ENCODE measurements at regions not wholly inside any gene's neighbourhood (a gene's known extent, or its start where the extent isn't known, plus 50 kb on each side); places are given as distances from the start of the nearest gene placed in this dataset.

- Histone ChIP-seq H3K23me2 (ENCODE audit: low read depth, low read length) (peaks cover under 1% of the 10 kb centered on the region; the same call in 1 of the 2 replicates), H3K9ac (replicated peaks in 1 of 4; ENCODE audit: extremely low read depth in 1 of 4, low read depth in 3 of 4, low read length in 3 of 4) (no peak overlapping the region), H2AFZ (ENCODE audit: low read length) (no peak overlapping the region), H4K5ac (ENCODE audit: insufficient read length, low read depth, low read length) (no peak overlapping the region), H3K56ac (replicated peaks; ENCODE audit: insufficient read length, low read depth, low read length) (no peak overlapping the region), H2BK12ac (ENCODE audit: low read depth, low read length) (no peak overlapping the region), H4K91ac (replicated peaks; ENCODE audit: insufficient read length, low read length) (no peak overlapping the region), H2BK15ac (ENCODE audit: low read length) (no peak overlapping the region), H3K23ac (ENCODE audit: insufficient read length) (no peak overlapping the region), H3K18ac (ENCODE audit: extremely low read depth, low read length) (no peak overlapping the region), H3K27ac (ENCODE audit: low read depth, low read length) (no peak overlapping the region), H3K14ac (ENCODE audit: insufficient read length) (no peak overlapping the region), H3K79me2 (ENCODE audit: control insufficient read depth in 1 of 2, insufficient read depth in 2 of 2, low read length in 2 of 2) (no peaks in the 10 kb centered on the region), H3K27me3 (replicated peaks in 1 of 4; ENCODE audit: control insufficient read depth in 3 of 4, extremely low read depth in 1 of 4, insufficient read depth in 3 of 4, low read length in 3 of 4) (no peaks in the 10 kb centered on the region), H2BK120ac (replicated peaks; ENCODE audit: low read depth, low read length) (no peak overlapping the region), H4K20me1 (replicated peaks in 1 of 2; ENCODE audit: control insufficient read depth in 1 of 2, insufficient read depth in 2 of 2, low read length in 2 of 2) (no peaks in the 10 kb centered on the region), H2BK20ac (ENCODE audit: low read length) (no peak overlapping the region), H3K4me2 (ENCODE audit: insufficient read depth in 1 of 2, low read depth in 2 of 2, low read length in 2 of 2) (no peak overlapping the region), H3K4ac (replicated peaks; ENCODE audit: insufficient read length, low read depth, low read length) (no peak overlapping the region), H2AK5ac (ENCODE audit: low read depth, low read length) (no peak overlapping the region), H3K9me3 (ENCODE audit: insufficient read depth in 2 of 2, low read depth in 1 of 2, low read length in 1 of 2) (peaks cover 24% of the 10 kb centered on the region in 2 experiments), H3K36me3 (ENCODE audit: control insufficient read depth in 2 of 4, insufficient read depth in 4 of 4, low read length in 3 of 4) (0 out of 8 replicates have a peak, but pooled peaks cover 0 to 2% (median 0%) of the 10 kb centered on the region in 4 experiments), H3K79me1 (ENCODE audit: low read depth, low read length) (no peaks in the 10 kb centered on the region), H2BK5ac (ENCODE audit: low read depth, low read length) (no peak overlapping the region), H4K8ac (ENCODE audit: extremely low read depth, insufficient read depth, low read length) (no peak overlapping the region), H3K4me1 (replicated peaks in 1 of 4; ENCODE audit: control insufficient read depth in 3 of 4, insufficient read depth in 4 of 4, low read length in 3 of 4) (no peaks in the 10 kb centered on the region), H3K4me3 (ENCODE audit: extremely low read depth in 1 of 4, insufficient read depth in 2 of 4, low read depth in 3 of 4, low read length in 4 of 4) (no peak overlapping the region)
- ChIA-PET CTCF (ENCODE audit: partially characterized antibody) (interaction anchor here (2.2 kb wide), 1 partner anchor 10 kb away, joined by 4 read pairs; no protein-coding TSS in a partner anchor), POLR2A (ENCODE audit: partially characterized antibody) (no interaction called here)
- no peak for DNase-seq (ENCODE audit: low read depth in 1 of 2, low spot score in 2 of 2)
- WGBS, 2 experiments (ENCODE audit: extremely low coverage in 1 of 2, insufficient coverage in 1 of 2, insufficient read length in 1 of 2, insufficient replicate concordance in 2 of 2, low coverage in 1 of 2, low lambda C conversion rate in 2 of 2, missing lambda C conversion rate in 1 of 2) = 94% methylated on average over 4 of the region's 4 CpGs; no CpG with 5 or more reads in 1 of the 2 experiments
- no peak for FAIRE-seq
- TF ChIP-seq YY1 (IDR thresholded peaks at IDR 0.05; ENCODE audit: low read depth, low read length) (no peak), CBX5 (IDR thresholded peaks at IDR 0.05; ENCODE audit: low read depth, low read length) (no peak), EGR1 (IDR thresholded peaks at IDR 0.05; ENCODE audit: borderline replicate concordance, low read depth, low read length) (no peak), SUZ12 (IDR thresholded peaks at IDR 0.05; ENCODE audit: low read length) (no peak), CREB1 (IDR thresholded peaks at IDR 0.05) (no peak), GTF2F1 (IDR thresholded peaks at IDR 0.05; ENCODE audit: borderline replicate concordance, low read depth, low read length) (no peak), BACH1 (IDR thresholded peaks at IDR 0.05; ENCODE audit: low read length) (no peak), HDAC2 (IDR thresholded peaks at IDR 0.05; ENCODE audit: borderline replicate concordance in 1 of 2, low read depth in 2 of 2, low read length in 2 of 2) (no peak), CEBPB (IDR thresholded peaks at IDR 0.05; ENCODE audit: low read depth, low read length) (no peak), TAF7 (optimal IDR thresholded peaks at IDR 0.05; ENCODE audit: borderline replicate concordance, low read depth, low read length) (no peak), JUND (IDR thresholded peaks at IDR 0.05; ENCODE audit: low read length) (no peak)
Observed at GRCh38 chr2:16063955-16064633, 123.7 kb downstream of the MYCN start.

All from H1 (cell line).